ENCODE measurements at regions not wholly inside any gene's neighbourhood (a gene's known extent, or its start where the extent isn't known, plus 50 kb on each side); places are given as distances from the start of the nearest gene placed in this dataset.
"Not testable (repeated sequence)": the region's sequence is repeated elsewhere in the genome, so short reads cannot be mapped to it uniquely, and the experiment has no call there.

GRCh38 chr3:87101861-87102625 lies 111.1 kb upstream of the VGLL3 start:
- Histone ChIP-seq H3K27ac (ENCODE audit: low read depth, low read length, poor library complexity, severe bottlenecking) (no peak overlapping the region), H3K4me3 (ENCODE audit: low read depth, low read length, poor library complexity, severe bottlenecking) (no peak overlapping the region), H3K4me1 (ENCODE audit: insufficient read depth, low read length, poor library complexity, severe bottlenecking) (no peaks in the 10 kb centered on the region), H3K27me3 (replicated peaks; ENCODE audit: insufficient read depth, low read depth, low read length, poor library complexity) (no peaks in the 10 kb centered on the region), H3K9me3 (ENCODE audit: low read depth, low read length, poor library complexity, severe bottlenecking) (no peaks in the 10 kb centered on the region), H3K36me3 (ENCODE audit: insufficient read depth, low read length, poor library complexity, severe bottlenecking) (no peaks in the 10 kb centered on the region)
- no TSS peak for BruUV-seq (replicated peaks)
- ChIA-PET CTCF (no interaction called here), POLR2A (ENCODE audit: low non-redundant PET) (no interaction called here)
- no peak for DNase-seq (ENCODE audit: low spot score)
- intact Hi-C loops (cut with micrococcal nuclease; ENCODE audit: unreplicated experiment): no loop called here
- no peak for TF ChIP-seq EZH2 (IDR thresholded peaks at IDR 0.05; ENCODE audit: borderline replicate concordance, low read depth, low read length, poor library complexity, severe bottlenecking)
- TF ChIP-seq, protein P1, sequence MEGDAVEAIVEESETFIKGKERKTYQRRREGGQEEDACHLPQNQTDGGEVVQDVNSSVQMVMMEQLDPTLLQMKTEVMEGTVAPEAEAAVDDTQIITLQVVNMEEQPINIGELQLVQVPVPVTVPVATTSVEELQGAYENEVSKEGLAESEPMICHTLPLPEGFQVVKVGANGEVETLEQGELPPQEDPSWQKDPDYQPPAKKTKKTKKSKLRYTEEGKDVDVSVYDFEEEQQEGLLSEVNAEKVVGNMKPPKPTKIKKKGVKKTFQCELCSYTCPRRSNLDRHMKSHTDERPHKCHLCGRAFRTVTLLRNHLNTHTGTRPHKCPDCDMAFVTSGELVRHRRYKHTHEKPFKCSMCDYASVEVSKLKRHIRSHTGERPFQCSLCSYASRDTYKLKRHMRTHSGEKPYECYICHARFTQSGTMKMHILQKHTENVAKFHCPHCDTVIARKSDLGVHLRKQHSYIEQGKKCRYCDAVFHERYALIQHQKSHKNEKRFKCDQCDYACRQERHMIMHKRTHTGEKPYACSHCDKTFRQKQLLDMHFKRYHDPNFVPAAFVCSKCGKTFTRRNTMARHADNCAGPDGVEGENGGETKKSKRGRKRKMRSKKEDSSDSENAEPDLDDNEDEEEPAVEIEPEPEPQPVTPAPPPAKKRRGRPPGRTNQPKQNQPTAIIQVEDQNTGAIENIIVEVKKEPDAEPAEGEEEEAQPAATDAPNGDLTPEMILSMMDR (conservative IDR thresholded peaks at IDR 0.05; ENCODE audit: low read depth, low read length): no peak

GRCh38 chr3:87097733-87098132 lies 106.8 kb upstream of the VGLL3 start:
- H3K4me3 ChIP-seq (ENCODE audit: low read depth, low read length, poor library complexity, severe bottlenecking); POLR2A ChIA-PET (ENCODE audit: low non-redundant PET); H3K36me3 ChIP-seq (ENCODE audit: insufficient read depth, low read length, poor library complexity, severe bottlenecking); H3K4me1 ChIP-seq (ENCODE audit: insufficient read depth, low read length, poor library complexity, severe bottlenecking); H3K27ac ChIP-seq (ENCODE audit: low read depth, low read length, poor library complexity, severe bottlenecking); BruUV-seq (replicated peaks); CTCF ChIA-PET; H3K9me3 ChIP-seq (ENCODE audit: low read depth, low read length, poor library complexity, severe bottlenecking); DNase-seq (ENCODE audit: low spot score); H3K27me3 ChIP-seq (replicated peaks; ENCODE audit: insufficient read depth, low read depth, low read length, poor library complexity): not testable (repeated sequence)
- intact Hi-C loops (cut with micrococcal nuclease; ENCODE audit: unreplicated experiment): loop anchor here (1.0 kb wide), 1 partner anchor 29 kb away; no protein-coding TSS in a partner anchor

GRCh38 chr3:87090631-87091030 lies 99.7 kb upstream of the VGLL3 start:
- Histone ChIP-seq H3K36me3 (ENCODE audit: insufficient read depth, low read length, poor library complexity, severe bottlenecking) (no peaks in the 10 kb centered on the region), H3K9me3 (ENCODE audit: low read depth, low read length, poor library complexity, severe bottlenecking) (no peaks in the 10 kb centered on the region), H3K4me1 (ENCODE audit: insufficient read depth, low read length, poor library complexity, severe bottlenecking) (no peaks in the 10 kb centered on the region), H3K27me3 (replicated peaks; ENCODE audit: insufficient read depth, low read depth, low read length, poor library complexity) (no peaks in the 10 kb centered on the region), H3K27ac (ENCODE audit: low read depth, low read length, poor library complexity, severe bottlenecking) (no peak overlapping the region), H3K4me3 (ENCODE audit: low read depth, low read length, poor library complexity, severe bottlenecking) (no peak overlapping the region)
- TF ChIP-seq, protein P1 (conservative IDR thresholded peaks at IDR 0.05; ENCODE audit: low read depth, low read length): no peak
- TF ChIP-seq EZH2 (IDR thresholded peaks at IDR 0.05; ENCODE audit: borderline replicate concordance, low read depth, low read length, poor library complexity, severe bottlenecking): no peak
- no TSS peak for BruUV-seq (replicated peaks)
- intact Hi-C loops (cut with micrococcal nuclease; ENCODE audit: unreplicated experiment): no loop called here
- DNase-seq (ENCODE audit: low spot score): no peak
- ChIA-PET POLR2A (ENCODE audit: low non-redundant PET) (no interaction called here), CTCF (no interaction called here)
